CD14-positive monocyte (primary cell): ENCODE measurements at regions not wholly inside any gene's neighbourhood (a gene's known extent, or its start where the extent isn't known, plus 50 kb on each side); places are given as distances from the start of the nearest gene placed in this dataset.

Experiments used
- DNase-seq, 3 donors: peaks; one replicate each; pipeline ENCODE4 v3.0.0-alpha.2; 2011 to 2022
- H2AFZ ChIP-seq: 2 replicates; pipeline ENCODE4 v1.6.0; 2012; ENCODE audit warnings: mild to moderate bottlenecking, low read depth, low read length, inconsistent platforms; ENCODE audit not compliant: insufficient read depth, poor library complexity, severe bottlenecking
- H3K27ac ChIP-seq, 2 donors: 1 replicate in 1 of 2; 2 replicates in 1 of 2; pipeline ENCODE4 v1.5.1; 2012 to 2013; ENCODE audit warnings: low read length in 2 of 2, control low read depth in 1 of 2, inconsistent platforms in 1 of 2, low read depth in 1 of 2, mild to moderate bottlenecking in 1 of 2
- H3K27me3 ChIP-seq, 2 donors: one replicate each; pipeline versions ENCODE4 v1.6.0 to v1.6.1; 2011 to 2013; ENCODE audit warnings: low read length in 2 of 2; ENCODE audit not compliant: control insufficient read depth in 2 of 2, insufficient read depth in 2 of 2
- H3K36me3 ChIP-seq, 2 donors: replicated peaks in 1 of 2; 1 replicate in 1 of 2; 2 replicates in 1 of 2; pipeline versions ENCODE4 v1.5.1 to v1.6.1; 2012 to 2013; ENCODE audit warnings: low read length in 2 of 2, control low read depth in 1 of 2, inconsistent platforms in 1 of 2, mild to moderate bottlenecking in 1 of 2; ENCODE audit not compliant: insufficient read depth in 2 of 2, control insufficient read depth in 1 of 2
- H3K4me1 ChIP-seq, 2 donors: 1 replicate in 1 of 2; 2 replicates in 1 of 2; pipeline versions ENCODE4 v1.5.1 to v1.6.1; 2012 to 2013; ENCODE audit warnings: low read length in 2 of 2, control low read depth in 1 of 2, inconsistent platforms in 1 of 2, mild to moderate bottlenecking in 1 of 2, moderate library complexity in 1 of 2; ENCODE audit not compliant: insufficient read depth in 2 of 2, control insufficient read depth in 1 of 2
- H3K4me2 ChIP-seq: replicated peaks from 2 replicates; pipeline ENCODE3; 2012; ENCODE audit warnings: low read length, moderate library complexity, mild to moderate bottlenecking; ENCODE audit not compliant: poor library complexity, severe bottlenecking; ENCODE audit errors: extremely low read depth
- H3K4me3 ChIP-seq, 3 experiments: fragments of 200-600 bp in 1 of 3; sonication (generic) in 1 of 3; replicated peaks in 1 of 3; 1 replicate in 2 of 3; 2 replicates in 1 of 3; pipeline ENCODE4 v1.5.1; 2011 to 2013; ENCODE audit warnings: low read length in 3 of 3, mild to moderate bottlenecking in 3 of 3, control low read depth in 2 of 3, low read depth in 2 of 3, inconsistent platforms in 1 of 3, moderate library complexity in 1 of 3
- H3K79me2 ChIP-seq: 2 replicates; pipeline ENCODE4 v1.6.0; 2012; ENCODE audit warnings: mild to moderate bottlenecking, control low read depth, inconsistent platforms, low read length, moderate library complexity; ENCODE audit not compliant: insufficient read depth
- H3K9ac ChIP-seq: 2 replicates; pipeline ENCODE4 v1.6.0; 2017; ENCODE audit warnings: low read length, mild to moderate bottlenecking; ENCODE audit not compliant: insufficient read depth, poor library complexity, severe bottlenecking
- H3K9me3 ChIP-seq, 2 donors: replicated peaks in 1 of 2; 1 replicate in 1 of 2; 2 replicates in 1 of 2; pipeline versions ENCODE4 v1.5.1 to v1.6.1; 2012 to 2013; ENCODE audit warnings: low read length in 2 of 2, control low read depth in 1 of 2; ENCODE audit not compliant: control insufficient read depth in 1 of 2, insufficient read depth in 1 of 2
- H4K20me1 ChIP-seq: 2 replicates; pipeline ENCODE4 v1.6.0; 2012; ENCODE audit warnings: mild to moderate bottlenecking, low read length, control low read depth, moderate library complexity; ENCODE audit not compliant: insufficient read depth
- H3K27ac Mint-ChIP-seq, 7 donors: one replicate each; pipeline ENCODE4 v1.8.0; 2020; ENCODE audit warnings: mild to moderate bottlenecking in 7 of 7, mixed read lengths in 7 of 7, moderate library complexity in 6 of 7, inconsistent platforms in 2 of 7
- H3K27me3 Mint-ChIP-seq, 3 donors: one replicate each; pipeline ENCODE4 v1.8.0; 2021 to 2022; ENCODE audit warnings: low read depth in 3 of 3, mild to moderate bottlenecking in 3 of 3, mixed read lengths in 3 of 3, moderate library complexity in 3 of 3, inconsistent platforms in 1 of 3
- H3K36me3 Mint-ChIP-seq, 2 donors: one replicate each; pipeline ENCODE4 v1.8.0; 2020; ENCODE audit warnings: mixed read lengths in 2 of 2, inconsistent platforms in 1 of 2, mild to moderate bottlenecking in 1 of 2
- H3K4me1 Mint-ChIP-seq: one replicate; pipeline ENCODE4 v1.8.0; 2020; ENCODE audit warnings: mild to moderate bottlenecking, mixed read lengths
- H3K4me3 Mint-ChIP-seq, 2 donors: one replicate each; pipeline ENCODE4 v1.8.0; 2020; ENCODE audit warnings: mild to moderate bottlenecking in 2 of 2, mixed read lengths in 2 of 2, moderate library complexity in 1 of 2
- H3K9me3 Mint-ChIP-seq, 7 donors: one replicate each; pipeline ENCODE4 v1.8.0; 2020 to 2022; ENCODE audit warnings: mixed read lengths in 7 of 7, mild to moderate bottlenecking in 6 of 7, moderate library complexity in 6 of 7, inconsistent platforms in 2 of 7
- WGBS: methylation state at CpG from one replicate; pipeline ENCODE4 v1.1.5; 2013; ENCODE audit warnings: missing lambda C conversion rate; ENCODE audit not compliant: insufficient coverage; 5-methylcytosine and 5-hydroxymethylcytosine counted together
- intact Hi-C, 2 donors: fragments of 100-400 bp; cut with micrococcal nuclease; formaldehyde crosslinking; loops; one replicate each; pipeline versions ENCODE4 v1.15.0 to v1.15.1; 2023
- TF ChIP-seq, protein P1 (sequence below): fragments of 200-600 bp; IDR thresholded peaks from one replicate; pipeline ENCODE4 v1.8.0; 2022; ENCODE audit warnings: antibody characterized with exemption, mild to moderate bottlenecking

GRCh38 chr1:185393205-185393604 lies 76.2 kb upstream of the IVNS1ABP start:
- Histone ChIP-seq H3K36me3 (no peaks in the 10 kb centered on the region), H3K27me3 (no peaks in the 10 kb centered on the region), H3K4me1 (no peaks in the 10 kb centered on the region), H3K79me2 (no peaks in the 10 kb centered on the region), H3K4me3 (no peak overlapping the region), H3K9ac (no peak overlapping the region), H3K9me3 (no peaks in the 10 kb centered on the region), H2AFZ (no peak overlapping the region), H3K27ac (no peak overlapping the region), H4K20me1 (no peaks in the 10 kb centered on the region), H3K4me2 (no peak overlapping the region)
- intact Hi-C loops = no loop called here
- peaks cover 0 to 1% (median 0%) of the 10 kb centered on the region in 3 donors for H3K27me3 Mint-ChIP-seq
- WGBS = no CpG with 5 or more reads among the region's 4 CpGs
- H3K4me3 Mint-ChIP-seq = no peak overlapping the region
- peaks cover 0 to 3% (median 0%) of the 10 kb centered on the region in 7 donors for H3K9me3 Mint-ChIP-seq
- H3K4me1 Mint-ChIP-seq = no peaks in the 10 kb centered on the region
- no peaks in the 10 kb centered on the region for H3K36me3 Mint-ChIP-seq
- H3K27ac Mint-ChIP-seq = no peak overlapping the region
- no peak for DNase-seq
- TF ChIP-seq, protein P1, sequence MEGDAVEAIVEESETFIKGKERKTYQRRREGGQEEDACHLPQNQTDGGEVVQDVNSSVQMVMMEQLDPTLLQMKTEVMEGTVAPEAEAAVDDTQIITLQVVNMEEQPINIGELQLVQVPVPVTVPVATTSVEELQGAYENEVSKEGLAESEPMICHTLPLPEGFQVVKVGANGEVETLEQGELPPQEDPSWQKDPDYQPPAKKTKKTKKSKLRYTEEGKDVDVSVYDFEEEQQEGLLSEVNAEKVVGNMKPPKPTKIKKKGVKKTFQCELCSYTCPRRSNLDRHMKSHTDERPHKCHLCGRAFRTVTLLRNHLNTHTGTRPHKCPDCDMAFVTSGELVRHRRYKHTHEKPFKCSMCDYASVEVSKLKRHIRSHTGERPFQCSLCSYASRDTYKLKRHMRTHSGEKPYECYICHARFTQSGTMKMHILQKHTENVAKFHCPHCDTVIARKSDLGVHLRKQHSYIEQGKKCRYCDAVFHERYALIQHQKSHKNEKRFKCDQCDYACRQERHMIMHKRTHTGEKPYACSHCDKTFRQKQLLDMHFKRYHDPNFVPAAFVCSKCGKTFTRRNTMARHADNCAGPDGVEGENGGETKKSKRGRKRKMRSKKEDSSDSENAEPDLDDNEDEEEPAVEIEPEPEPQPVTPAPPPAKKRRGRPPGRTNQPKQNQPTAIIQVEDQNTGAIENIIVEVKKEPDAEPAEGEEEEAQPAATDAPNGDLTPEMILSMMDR = no peak

GRCh38 chr1:185388815-185389214 lies 71.8 kb upstream of the IVNS1ABP start:
- H3K27me3 Mint-ChIP-seq = peaks cover 0 to 1% (median 0%) of the 10 kb centered on the region in 3 donors
- intact Hi-C loops = no loop called here
- H3K4me1 ChIP-seq = no peaks in the 10 kb centered on the region
- H3K4me2 ChIP-seq = no peak overlapping the region
- no peaks in the 10 kb centered on the region for H3K36me3 Mint-ChIP-seq
- H3K27ac ChIP-seq = no peak overlapping the region
- no peak overlapping the region for H3K4me3 Mint-ChIP-seq
- H3K36me3 ChIP-seq = no peaks in the 10 kb centered on the region
- DNase-seq = no peak
- no peaks in the 10 kb centered on the region for H3K27me3 ChIP-seq
- H3K79me2 ChIP-seq = no peaks in the 10 kb centered on the region
- no peak overlapping the region for H3K27ac Mint-ChIP-seq
- no peak overlapping the region for H3K4me3 ChIP-seq
- no peaks in the 10 kb centered on the region for H4K20me1 ChIP-seq
- H3K9me3 Mint-ChIP-seq = peaks cover 3 to 8% (median 4%) of the 10 kb centered on the region in 7 donors
- no peak overlapping the region for H3K9ac ChIP-seq
- no peak overlapping the region for H2AFZ ChIP-seq
- TF ChIP-seq, protein P1 = no peak
- H3K4me1 Mint-ChIP-seq = no peaks in the 10 kb centered on the region
- H3K9me3 ChIP-seq = no peaks in the 10 kb centered on the region
